NCI-H1417 treated with DMSO at 0.1 percent for 48 hours (cell line): ENCODE measurements at regions not wholly inside any gene's neighbourhood (a gene's known extent, or its start where the extent isn't known, plus 50 kb on each side); places are given as distances from the start of the nearest gene placed in this dataset.
"Not testable (repeated sequence)": the region's sequence is repeated elsewhere in the genome, so short reads cannot be mapped to it uniquely, and the experiment has no call there.

ENCODE experiments used
- DNase-seq: peaks from one replicate; lab custom pipeline; 2025; lab: John Stamatoyannopoulos, UW

- no peak for DNase-seq
These were observed 86.3 kb upstream of the KCND2 start for GRCh38 chr7:120186688-120187087.

- no peak for DNase-seq
These were observed 83.4 kb upstream of the KCND2 start for GRCh38 chr7:120189623-120190022.

GRCh38 chr7:120190109-120190508, 82.9 kb upstream of the KCND2 start:
- no peak for DNase-seq

DNA sequence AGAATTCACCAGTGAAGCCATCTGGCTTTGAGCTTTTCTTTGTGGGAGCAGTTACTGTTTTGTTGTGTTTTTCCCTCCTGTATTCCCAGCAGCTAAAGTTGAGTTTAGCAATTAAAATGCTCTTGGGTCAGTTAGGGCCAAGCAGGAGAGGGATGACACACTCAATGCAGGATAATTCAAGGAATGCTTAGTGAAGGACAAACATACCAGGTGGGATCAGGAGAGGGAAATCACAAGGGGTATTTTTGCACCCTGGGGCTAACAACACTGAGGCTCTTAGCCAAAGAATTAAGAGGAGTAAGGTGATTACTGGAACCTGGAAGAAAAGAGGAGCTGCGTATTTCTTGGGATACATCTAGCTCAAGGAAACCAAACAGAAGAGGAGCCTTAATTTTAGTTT, 82.4 kb upstream of the KCND2 start:
- no peak for DNase-seq

GRCh38 chr7:120191423-120191822, 81.6 kb upstream of the KCND2 start:
- DNase-seq: not testable (repeated sequence)

DNA sequence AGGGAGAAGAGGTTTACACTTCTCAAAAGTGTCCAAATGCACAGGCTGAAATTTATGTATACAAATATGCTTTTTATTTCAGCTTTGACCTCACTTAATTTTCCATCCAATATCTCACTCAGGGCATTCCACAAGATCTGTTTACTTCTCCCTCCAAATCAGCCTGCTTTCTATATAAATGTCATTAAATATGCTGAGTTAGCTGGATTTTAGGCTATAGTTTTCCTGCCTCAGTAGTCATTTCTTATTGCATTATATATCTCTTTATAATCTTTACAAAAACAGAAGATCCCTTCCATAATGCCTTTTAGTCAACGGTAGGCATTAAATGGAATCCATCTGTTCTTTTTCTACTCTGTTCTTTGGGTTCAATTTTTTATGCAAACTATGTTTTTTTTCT, 71.7 kb upstream of the KCND2 start:
- no peak for DNase-seq

DNA sequence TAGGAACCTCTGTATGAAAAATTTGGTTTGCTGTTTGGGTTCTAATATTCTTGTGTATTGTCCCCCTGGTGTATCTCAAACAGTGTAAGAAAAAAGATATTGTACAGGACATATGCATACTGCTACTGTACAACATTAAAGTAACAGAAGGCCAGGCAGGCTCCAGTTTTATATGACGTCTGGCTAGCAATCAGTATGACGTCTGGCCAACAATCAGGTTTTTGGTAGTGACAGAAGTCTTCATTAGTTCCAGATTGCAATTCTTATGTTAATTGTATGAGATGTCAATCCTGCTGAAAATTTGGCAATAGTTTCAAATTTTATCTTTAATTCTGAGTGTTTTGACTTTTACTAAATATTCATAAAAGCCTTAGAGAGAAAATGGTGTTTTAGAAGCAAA, 67.9 kb upstream of the KCND2 start:
- DNase-seq: no peak

- no peak for DNase-seq
These were observed 65.9 kb upstream of the KCND2 start for GRCh38 chr7:120207037-120207436.

- no peak for DNase-seq
These were observed 57.3 kb upstream of the KCND2 start for GRCh38 chr7:120215654-120216053.

DNA sequence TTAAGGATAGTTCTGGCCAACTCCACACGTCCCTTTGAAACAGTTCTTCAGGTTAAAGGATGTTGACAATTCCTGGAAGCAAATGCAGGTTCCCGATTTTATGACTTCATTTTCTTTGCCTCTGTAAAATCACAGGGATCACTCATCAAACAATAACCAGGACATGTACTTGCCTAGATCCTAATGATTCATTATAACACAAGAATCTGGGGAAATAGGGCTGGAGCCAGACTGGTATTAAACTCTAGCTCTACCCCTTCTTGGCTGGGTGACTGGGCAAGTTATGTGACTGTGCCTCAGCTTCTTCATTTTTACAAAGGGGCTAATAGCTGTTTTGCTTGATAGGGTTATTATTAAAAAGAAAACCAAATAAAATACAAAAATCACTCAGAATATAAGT, 56.0 kb upstream of the KCND2 start:
- no peak for DNase-seq

DNA sequence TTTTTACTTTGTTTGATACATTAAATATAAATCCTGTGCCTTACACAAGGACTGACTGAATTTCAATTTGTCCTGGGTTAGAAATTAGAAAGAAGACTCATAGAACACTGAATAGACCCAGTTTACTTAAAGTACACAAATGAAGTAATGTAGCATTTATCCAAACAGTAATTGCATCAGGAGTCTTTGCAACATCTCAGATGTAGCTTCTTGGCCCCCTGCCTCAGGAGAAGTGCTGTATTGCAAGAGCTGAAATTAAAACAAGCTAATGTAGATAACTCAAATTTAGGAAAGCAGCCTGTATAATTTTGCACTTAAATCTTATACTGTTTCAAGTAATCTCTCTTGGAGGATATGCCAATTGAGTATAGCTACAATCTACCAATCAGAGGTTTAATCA, 54.3 kb upstream of the KCND2 start:
- DNase-seq: no peak

DNA sequence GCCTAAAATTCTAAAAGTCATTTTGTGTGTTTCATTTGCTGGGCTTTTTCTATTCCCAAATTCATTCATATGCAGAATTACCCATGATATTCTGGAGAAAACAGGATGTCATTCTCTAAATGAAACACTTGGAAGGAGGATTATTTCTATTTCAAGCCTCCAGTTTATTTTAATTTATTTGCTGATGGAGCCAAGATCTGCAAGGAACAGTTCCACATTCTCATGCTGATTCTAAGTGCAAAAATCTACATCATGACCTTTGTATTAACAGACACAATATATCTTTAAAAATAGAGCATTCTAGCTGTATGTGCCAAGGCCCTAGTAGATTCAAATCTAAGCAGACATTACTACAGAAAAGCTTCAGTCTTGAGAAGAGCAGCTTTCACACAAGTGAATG, 51.3 kb upstream of the KCND2 start:
- DNase-seq: no peak
